Inflammatory macrophage treated with lipopolysaccharide for 1 hour (primary cell): ENCODE measurements at regions not wholly inside any gene's neighbourhood (a gene's known extent, or its start where the extent isn't known, plus 50 kb on each side); places are given as distances from the start of the nearest gene placed in this dataset.

Source experiments
- DNase-seq, 2 donors: peaks; one replicate each; pipeline ENCODE4 v3.0.0-alpha.2; 2020 to 2022

DNA sequence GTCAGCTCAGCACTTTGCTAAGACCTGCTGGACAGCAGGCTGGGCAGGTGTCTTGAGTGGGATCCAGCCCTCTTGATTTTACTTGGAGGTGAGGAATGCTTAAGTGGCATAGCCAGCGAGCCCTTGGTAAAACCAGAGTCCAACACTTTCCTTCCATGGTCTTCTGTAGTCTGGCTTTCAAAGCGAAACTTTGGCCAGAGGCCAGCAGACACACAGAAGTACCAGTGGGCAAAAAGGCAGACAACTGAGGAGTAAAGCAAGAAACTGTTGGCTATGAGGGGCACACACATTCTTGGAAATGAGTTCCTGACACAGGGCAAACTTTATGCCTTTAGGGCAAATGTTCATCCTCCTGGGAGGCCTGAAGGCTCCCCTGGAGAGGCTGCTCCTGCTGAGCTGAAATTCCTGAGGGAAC is 281.0 kb upstream of the POU3F1 start:
- DNase-seq: no peak

DNA sequence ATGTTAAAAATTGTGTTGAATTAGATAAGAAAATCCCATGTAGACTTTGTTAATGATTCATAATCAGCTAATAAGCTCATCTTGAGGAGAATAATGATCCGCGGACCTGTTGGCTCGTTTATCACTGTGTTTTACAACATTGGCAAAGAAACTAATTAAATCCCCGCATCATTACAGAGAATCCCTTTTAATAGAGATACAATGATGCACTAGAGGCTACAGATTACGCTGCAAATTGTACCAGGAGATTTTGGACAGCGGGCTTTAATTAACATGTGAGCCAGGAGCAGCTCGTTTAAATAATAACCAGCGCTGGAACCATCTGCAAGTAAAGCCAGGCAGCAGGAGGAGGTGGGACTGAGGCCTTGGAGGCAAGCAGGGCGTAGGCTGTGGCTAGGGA is 280.3 kb upstream of the POU3F1 start:
- DNase-seq: no peak

DNA sequence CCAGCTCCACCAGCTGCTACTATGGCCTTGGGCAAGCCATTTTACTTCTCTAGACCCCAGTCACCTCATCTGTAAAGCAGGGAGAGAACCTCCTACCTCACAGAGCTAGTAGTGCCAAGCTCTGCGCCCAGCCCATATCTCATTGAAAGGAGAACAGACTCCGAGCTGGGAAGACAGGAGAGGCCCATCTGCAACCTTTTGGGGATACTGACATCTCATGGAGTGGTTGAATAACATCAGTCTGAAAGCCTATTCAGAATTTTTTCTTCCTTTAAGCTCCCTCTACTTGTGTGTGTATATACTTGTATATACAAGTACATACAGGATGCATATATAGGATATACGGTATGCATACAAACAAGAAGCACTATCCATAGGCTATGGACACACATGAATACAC is 279.5 kb upstream of the POU3F1 start:
- DNase-seq: no peak

DNA sequence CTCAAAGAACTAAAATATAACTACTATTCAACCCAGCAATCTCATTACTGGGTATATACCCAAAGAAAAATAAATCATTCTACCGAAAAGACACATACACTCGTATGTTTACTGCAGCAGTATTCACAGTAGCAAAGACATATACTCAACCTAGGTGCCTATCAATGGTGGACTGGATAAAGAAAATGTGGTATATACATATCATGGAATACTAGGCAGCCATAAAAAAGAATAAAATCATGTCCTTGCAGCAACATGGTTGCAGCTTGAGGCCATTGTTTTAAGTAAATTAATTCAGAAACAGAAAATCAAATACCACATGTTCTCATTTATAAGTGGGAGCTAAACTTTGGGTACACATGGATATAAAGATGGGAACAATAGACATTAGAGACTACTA is 266.2 kb upstream of the POU3F1 start:
- no peak for DNase-seq

DNA sequence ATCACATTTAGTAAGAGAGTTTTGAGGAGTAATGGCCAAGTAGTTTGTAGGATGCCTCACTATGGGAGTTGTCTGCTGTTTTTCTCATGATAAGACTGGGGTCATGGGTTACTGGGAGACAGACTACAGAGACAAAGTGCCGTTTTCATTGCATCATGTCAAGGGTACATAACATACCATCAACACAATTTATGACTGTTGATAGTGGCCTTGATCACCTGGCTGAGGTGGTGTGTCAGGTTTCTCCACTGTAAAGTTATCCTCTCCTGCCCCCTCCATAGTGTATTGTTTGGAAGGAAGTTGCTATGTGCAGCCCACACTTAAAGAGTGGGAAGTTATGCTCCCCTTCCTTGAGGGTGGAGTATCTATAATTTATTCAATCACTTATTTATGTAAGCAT is 263.5 kb upstream of the POU3F1 start:
- DNase-seq: no peak

DNA sequence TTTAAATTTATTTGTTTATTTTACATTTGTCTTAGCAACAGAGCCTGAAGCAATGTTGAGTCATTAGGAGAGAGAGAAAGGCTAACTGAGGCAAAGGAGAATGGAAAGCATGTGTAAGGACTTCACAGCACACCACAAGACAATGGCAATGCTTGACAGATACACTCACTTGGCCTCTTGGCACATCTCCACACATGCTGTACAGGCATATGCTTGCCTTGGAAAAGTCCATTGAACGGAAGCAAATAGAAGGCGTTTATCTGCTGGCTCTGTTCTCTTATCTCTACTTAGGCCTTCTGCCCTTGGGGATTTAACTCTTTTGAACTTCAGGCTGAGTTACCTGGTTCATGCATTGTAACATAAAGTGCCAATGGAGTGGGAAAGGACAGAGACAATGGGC is 262.2 kb upstream of the POU3F1 start:
- DNase-seq: no peak

DNA sequence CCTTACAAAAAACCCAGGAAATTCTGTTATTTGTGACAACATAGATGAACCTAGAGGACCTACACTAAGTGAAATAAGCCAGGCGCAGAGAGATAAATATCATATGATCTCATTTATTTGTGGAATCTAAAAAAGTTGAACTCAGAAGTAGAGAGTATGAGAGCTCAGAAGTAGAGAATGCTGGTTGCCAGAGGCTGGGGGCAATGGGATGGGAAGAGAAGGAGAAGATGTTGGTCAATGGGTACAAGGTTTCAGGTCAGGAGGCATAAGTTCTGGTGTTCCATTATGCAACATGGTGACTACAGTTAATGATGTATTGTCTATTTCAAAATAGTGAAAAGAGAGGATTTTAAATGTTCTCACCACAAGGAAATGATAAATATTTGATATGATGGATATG is 259.1 kb upstream of the POU3F1 start:
- no peak for DNase-seq

DNA sequence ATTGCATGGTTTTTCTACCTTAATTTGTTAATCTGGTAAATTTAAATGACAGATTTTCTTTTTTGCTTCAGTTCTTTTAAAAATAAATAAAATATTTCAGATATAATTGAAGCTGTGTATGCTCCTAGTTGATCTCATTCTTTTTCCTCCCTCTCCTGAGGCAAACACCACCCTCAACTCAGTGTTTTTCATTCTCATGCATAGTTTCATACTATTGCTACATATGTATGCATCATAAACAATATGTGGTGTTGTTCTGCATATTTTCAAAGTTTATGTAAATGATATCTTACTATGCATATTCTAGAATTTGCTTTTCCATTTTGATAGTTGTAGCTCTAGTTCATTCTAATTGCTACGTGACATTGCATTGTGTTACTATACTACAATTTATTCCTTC is 257.2 kb upstream of the POU3F1 start:
- DNase-seq: no peak

DNA sequence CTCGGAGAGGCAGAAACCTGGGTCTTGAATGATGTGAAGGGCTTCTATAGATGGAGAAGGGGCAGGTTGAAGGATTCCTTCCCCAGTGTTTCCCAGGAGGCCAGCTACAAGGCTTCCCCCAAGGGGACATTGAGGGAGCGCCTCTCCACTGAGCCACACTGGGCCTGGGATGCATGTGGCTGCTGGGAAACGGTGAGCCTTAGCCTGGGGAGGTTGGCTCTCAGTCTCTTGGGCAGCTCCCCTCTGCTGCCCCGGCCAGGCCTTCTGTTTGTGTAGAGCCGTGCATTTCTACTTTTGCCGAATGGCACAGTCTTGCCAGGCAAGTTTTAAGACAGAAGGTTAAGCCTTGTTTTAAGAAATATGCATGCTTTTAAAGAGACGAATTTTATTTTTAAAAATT is 254.4 kb upstream of the POU3F1 start:
- no peak for DNase-seq

DNA sequence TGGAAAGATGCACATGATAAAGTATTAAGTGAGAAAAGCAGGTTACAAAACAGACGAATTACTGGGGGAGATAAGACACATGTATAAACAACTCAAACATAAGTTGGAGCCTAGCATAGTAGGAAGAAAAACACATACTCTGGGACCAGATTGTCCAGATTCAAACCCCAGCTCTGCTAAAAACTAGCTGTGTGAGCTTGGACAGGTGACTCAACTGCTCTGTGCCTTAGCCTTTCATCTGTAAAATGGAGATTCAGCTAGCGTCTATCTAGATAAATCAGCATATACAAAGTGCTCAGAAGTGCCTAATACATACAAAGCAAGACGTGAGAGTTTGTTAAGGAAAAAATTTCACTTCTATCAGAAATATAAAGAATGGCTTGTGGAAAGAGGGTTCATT is 254.0 kb upstream of the POU3F1 start:
- DNase-seq: no peak

DNA sequence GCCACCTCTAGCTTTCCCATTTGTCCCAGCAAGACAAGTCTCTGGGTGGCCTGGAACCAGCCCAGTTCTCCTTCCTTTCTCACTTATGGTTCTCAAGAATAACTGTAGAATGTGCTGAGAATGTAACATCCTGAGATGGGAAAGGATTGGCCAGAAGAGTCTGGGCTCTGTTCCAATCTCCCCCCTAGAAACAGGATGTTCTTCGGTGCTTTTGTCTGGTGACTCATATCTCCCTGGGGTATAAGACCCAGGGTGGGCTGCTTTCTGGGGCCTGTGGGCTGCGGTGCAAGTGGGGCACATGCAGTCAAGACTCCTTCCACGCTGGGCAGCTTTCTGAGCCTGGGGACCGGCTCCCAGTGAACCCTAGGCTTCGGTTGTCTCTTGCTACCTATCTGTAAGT is 251.2 kb upstream of the POU3F1 start:
- no peak for DNase-seq

DNA sequence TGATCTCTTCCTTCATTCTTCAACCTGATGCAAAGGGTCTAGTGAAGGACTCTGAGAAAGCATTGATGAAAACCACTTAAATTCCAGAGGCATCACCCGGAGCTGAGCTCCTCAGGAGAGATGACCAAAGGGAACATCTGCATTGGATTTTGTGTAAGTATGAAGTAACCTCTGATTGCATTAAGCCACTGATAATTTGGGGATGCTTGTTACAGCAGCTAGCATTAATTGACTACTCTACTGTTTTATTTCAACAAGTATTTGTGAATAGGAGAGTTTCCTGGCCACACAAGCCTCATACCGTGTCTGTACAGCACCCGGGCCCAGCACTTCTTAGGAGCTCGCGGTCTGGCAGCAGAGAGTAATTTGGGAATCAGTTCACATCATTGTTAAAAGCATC is 250.7 kb upstream of the POU3F1 start:
- DNase-seq: no peak

DNA sequence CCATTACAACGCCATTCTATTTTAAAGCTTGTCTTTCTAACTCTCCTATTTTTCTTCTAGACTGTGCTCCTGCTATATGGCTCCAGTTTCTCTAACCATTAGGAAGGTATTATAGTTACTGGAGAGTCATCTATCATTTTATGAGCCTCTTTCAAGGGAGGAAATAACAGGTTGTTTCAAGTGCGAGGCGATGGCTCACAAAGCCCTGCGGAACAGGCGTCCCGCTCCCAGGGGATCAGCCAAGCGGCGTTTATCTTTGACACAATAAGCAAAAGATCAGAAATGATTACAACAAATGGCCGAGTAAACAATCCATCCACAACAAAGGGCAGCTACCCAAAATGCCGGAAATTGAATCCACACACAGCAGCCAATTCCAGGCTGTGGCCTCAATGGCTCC is 249.5 kb upstream of the POU3F1 start:
- DNase-seq: no peak

DNA sequence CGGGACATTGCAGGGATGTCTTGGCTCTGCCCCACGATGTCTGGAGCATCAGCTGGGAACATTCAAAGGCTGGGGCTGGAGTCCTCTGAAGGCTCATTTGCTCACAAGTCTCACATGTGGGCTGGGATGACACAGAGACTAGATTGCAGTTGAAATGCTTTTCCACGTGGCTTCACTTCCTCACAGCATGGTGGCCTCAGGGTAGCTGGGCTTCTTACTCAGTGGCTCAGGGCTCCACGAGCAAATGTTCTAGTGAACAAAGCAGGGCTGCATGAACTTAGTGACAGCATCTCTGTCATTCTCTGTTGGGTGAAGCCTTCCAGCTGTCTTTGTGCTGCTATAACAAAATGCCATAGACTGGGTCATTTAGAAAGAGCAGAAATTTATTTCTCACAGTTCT is 247.0 kb upstream of the POU3F1 start:
- peak in 1 of 2 donors; percentile 7 for DNase-seq

DNA sequence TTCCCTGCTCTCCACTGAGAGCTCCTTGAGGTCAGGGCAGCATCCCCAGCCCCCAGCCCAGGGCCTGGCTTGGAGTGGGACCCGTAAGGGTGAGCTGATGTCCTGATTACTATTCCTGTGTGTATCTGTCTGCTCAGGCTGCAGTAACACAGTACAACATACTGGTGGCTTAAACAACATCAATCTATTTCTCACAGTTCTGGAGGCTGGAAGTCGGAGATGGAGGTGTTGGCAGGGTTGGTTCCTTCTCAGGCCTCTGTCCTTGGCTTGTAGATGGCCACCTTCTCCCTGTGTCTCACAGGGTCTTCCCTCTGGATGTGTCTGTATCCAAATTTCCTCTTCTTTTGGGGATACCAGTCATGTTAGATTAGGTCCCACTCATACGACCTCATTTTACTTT is 246.4 kb upstream of the POU3F1 start:
- DNase-seq: no peak

DNA sequence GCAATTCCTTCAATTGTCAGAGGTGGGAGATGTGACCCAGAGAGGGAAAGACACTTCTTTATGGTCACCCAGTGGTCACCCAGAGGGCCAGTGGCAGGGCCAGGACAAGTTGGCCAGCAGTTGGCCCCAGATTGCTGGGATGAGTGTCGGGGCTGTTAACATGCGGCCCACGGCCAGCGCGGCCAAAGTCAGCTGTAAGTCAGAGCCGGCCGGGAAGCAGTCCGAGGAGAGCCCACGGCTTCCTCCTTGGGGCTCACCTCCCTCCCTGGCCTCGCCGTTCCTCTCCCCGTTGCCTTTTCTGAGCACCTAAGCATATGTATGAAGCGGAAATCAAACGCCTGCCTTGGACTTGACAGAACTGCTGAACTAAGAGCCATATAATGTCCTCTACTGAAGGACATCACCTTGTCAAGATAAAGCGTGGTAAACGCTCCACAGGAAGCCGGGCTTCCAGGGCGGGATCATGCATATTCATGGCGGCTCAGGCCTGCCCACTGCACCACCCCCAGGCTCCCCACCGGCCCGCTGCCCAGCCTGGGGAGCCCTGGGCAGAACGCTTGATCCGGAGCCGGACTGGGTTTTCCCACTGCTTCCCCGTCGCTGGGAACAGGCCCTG is 245.4 kb upstream of the POU3F1 start:
- no peak for DNase-seq

DNA sequence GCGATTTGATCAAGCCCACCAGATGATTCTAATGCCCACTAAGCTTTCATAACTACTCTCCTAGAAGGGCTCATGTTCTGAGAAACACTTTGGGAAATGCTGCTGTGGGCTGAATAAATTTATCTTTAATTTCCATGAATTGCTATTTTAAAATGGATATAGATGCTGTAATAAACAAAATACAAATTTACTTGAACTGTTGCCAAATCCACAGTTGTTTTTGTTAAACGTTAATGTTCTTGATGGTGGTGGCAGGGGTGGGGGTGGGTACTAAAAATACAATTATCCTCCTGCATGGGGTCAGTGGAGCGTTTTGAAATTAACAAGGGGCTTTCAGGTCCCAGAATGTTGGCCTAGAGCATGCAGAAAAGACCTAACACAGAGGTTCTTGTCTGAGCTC is 244.7 kb upstream of the POU3F1 start:
- no peak for DNase-seq

DNA sequence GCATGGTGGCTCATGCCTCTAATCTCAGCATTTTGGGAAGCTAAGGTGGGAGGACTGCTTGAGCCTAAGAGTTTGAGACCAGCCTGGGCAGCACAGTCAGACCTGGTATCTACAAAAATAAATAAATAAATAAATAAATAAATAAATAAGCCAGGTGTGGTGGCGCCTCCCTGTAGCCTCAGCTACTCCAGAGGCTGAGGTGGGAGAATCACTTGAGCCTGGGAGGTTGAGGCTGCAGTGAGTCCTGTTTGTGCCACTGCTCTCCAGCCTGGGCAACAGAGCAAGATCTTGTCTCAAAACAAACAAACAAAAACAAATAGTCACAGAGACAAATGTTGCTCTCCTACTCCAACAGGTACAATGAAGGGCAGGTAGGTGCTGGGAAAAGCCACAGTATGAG is 242.4 kb upstream of the POU3F1 start:
- no peak for DNase-seq

DNA sequence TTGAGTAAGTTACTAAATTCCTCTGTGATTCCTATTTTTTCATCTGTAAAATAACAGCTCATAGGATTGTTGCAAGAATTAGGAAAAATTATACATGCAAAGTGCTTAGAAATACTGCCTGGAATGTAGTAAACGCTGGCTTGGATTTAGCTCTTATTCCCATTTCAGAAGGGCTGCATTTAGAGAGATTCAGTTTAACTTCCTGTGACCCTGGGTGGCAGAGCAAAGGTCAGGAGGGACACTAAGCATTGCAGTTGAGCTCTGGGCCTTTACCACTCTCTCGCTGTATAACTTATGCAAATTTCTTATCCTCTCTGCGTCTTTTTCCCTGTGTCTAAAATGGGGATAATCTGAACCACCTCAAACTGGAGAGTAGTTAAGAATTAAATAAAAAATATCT is 241.0 kb upstream of the POU3F1 start:
- DNase-seq: no peak

DNA sequence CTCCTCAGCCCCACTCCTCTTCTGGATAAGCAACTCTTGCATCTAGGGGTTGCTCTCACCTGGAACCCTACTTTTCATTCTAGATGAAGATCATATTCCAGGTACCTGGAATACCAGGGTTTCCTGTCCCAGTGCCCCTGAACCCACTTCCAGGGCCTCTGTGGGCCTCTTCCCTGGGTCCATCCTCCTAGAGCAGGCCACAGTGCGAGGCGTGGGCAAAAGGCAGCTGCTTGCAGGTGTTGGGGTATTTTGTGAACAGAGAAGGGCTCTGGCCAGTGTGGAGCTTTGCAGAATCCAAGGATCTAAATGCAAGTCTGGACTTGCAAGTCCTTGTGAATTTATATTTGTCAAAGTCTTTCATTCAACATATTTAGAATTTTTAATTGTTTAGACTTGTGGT is 240.4 kb upstream of the POU3F1 start:
- no peak for DNase-seq

DNA sequence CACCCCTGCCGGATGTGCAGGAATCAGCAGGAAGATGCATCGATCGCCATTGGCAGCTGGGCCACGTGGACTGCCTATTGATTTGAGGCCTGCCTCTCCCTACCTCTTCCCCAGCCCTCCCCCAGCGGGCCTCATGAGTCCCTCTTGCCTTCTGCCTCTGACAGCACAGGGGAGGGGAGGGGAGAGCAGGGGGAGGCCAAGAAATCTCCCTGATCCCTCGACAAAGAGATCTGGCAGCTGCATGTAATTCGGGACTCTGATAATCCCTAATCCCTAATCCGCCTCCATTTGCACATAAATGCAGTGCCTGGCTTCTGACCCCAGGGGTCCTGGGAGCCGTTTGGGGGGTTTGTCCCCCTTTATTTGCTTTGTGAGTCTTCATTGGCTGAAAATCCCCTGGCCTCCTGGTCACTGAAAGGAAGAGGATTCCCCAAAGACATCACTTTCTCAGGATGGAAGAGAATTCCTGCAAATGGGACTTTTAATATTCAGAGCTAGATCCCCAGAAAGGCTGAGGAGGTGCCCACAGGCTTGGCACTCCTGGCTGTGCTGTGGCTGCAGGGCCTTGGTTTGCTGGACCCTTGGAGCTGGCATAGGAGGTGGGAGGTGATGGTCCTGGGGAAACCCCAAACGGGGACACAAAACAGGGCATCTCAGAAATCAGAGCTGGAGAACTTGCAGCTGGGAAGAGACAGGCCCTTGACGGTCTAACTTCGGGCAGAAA is 239.4 kb upstream of the POU3F1 start:
- no peak for DNase-seq

DNA sequence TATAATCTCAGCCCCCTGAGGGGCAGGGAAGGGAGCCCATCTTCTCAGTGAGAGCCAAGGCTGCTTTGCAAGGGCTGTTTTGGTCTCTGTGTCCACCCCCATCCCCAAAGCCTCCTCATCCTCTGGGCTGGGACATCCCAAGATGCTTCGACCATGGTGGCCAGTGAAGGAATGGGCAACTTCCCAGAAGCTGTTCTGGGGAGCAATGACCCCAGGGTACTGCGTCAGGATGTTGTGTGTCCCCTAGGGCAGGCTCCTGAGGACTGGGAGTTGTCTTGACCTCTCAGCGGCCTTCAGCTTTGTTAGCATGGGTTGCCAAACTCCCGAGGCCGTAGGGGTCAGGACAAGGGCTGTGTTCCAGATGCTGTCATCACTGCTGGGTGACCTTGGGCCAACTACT is 238.4 kb upstream of the POU3F1 start:
- DNase-seq: no peak

DNA sequence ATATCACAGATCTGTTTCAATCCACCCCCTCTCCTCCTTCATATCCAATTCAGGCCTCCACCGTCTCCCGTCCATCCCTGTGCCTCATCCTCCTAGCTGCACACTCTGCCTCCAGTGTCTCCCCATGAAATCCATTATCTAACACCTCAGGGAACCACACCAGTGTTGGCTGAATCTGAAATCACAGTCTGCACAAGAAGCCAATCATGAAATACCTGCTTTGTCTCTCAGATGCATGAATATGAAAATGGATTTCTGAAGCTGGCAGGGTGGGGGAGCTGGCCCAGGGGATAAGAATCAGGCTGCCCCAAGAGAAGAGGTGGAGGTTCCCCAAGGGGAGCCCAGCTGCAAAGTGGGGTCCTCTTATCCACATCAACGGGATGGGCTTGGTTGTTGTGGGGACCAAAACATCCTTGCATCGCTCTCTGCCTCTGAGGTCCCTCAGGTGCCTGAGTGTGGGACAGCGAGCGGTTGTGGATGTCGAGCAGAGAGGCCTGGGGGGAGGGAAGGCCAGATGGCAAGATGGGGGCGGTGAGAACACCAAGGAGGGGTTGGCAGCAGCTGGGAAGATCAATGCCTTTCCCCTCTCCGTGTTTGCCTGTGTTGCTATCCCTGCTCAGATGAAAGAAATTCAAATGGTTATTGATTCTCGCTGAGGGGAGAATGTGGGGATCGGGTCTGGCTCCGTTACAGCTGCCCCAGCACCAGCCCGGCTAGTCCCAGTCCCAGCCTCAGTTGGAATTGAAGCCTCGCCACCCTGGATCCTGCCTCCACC is 237.3 kb upstream of the POU3F1 start:
- no peak for DNase-seq

DNA sequence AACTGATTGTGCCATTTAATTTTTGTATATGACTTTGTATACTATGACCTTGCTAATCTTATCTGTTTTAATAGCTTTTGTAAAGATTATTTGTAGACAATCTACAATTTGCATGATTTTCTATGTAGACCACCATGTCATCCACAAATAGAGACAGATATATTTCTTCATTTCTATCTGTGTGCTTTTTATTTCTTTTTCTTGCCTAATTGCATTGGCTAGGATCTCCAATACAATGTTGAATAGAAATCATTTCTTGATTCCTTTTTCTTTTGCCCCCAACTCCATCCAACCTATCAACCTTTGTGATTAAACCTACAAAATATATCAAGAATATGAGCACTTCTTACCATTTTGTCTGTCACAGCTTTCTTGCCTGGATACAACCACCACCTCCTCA is 232.6 kb upstream of the POU3F1 start:
- DNase-seq: no peak
